Calu3 (cell line): ENCODE measurements at regions not wholly inside any gene's neighbourhood (a gene's known extent, or its start where the extent isn't known, plus 50 kb on each side); places are given as distances from the start of the nearest gene placed in this dataset.

Experiments used
- BruUV-seq: library from RNA; stranded (reverse); fragments of 400-500 nt; replicated peaks from 2 replicates; lab custom pipeline; 2021; lab: Mats Ljungman, UMichigan
- CTCF ChIA-PET: fragments of 300-600 bp; sonication (Branson Sonifier 250); formaldehyde crosslinking; loops from one replicate; lab custom pipeline; 2022; ENCODE audit warnings: antibody characterized with exemption; lab: Charles Lee
- DNase-seq: peaks from one replicate; pipeline ENCODE4 v3.0.0; 2022
- H3K27ac Mint-ChIP-seq: one replicate; pipeline ENCODE4 v1.8.0; 2022; ENCODE audit warnings: mixed read lengths; ENCODE audit not compliant: unreplicated experiment
- H3K27me3 Mint-ChIP-seq: one replicate; pipeline ENCODE4 v1.8.0; 2022; ENCODE audit warnings: mixed read lengths; ENCODE audit not compliant: unreplicated experiment
- H3K36me3 Mint-ChIP-seq: one replicate; pipeline ENCODE4 v1.8.0; 2022; ENCODE audit warnings: mild to moderate bottlenecking, moderate library complexity, mixed read lengths; ENCODE audit not compliant: insufficient read depth, unreplicated experiment
- H3K4me1 Mint-ChIP-seq: one replicate; pipeline ENCODE4 v1.8.0; 2022; ENCODE audit warnings: mild to moderate bottlenecking, low read depth, mixed read lengths; ENCODE audit not compliant: unreplicated experiment
- H3K4me3 Mint-ChIP-seq: one replicate; pipeline ENCODE4 v1.8.0; 2022; ENCODE audit warnings: mild to moderate bottlenecking, low read depth, moderate library complexity, mixed read lengths; ENCODE audit not compliant: unreplicated experiment
- H3K9me3 Mint-ChIP-seq: one replicate; pipeline ENCODE4 v1.8.0; 2022; ENCODE audit warnings: low read depth, mixed read lengths; ENCODE audit not compliant: unreplicated experiment
- CTCF ChIP-seq: fragments of 200-600 bp; IDR thresholded peaks from one replicate; pipeline ENCODE4 v1.8.0; 2022; ENCODE audit warnings: antibody characterized with exemption; ENCODE audit not compliant: unreplicated experiment
- intact Hi-C: fragments of 100-400 bp; cut with micrococcal nuclease; formaldehyde crosslinking; loops from one replicate; pipeline ENCODE4 v1.10.0; 2022; ENCODE audit not compliant: unreplicated experiment

GRCh38 chr22:34570408-34570807 lies 495.6 kb upstream of the ISX start:
- no peak for TF ChIP-seq CTCF
- intact Hi-C loops, result no loop called here
- DNase-seq, result no peak
- CTCF ChIA-PET, result no interaction called here
- H3K4me1 Mint-ChIP-seq, result no peaks in the 10 kb centered on the region
- peaks cover 5% of the 10 kb centered on the region for H3K9me3 Mint-ChIP-seq
- H3K36me3 Mint-ChIP-seq, result no peaks in the 10 kb centered on the region
- BruUV-seq, result no TSS peak
- H3K27ac Mint-ChIP-seq, result no peak overlapping the region
- no peak overlapping the region for H3K4me3 Mint-ChIP-seq
- no peaks in the 10 kb centered on the region for H3K27me3 Mint-ChIP-seq

GRCh38 chr22:34579519-34579918 lies 486.4 kb upstream of the ISX start:
- no peak for DNase-seq
- Mint-ChIP-seq H3K27ac (no peak overlapping the region), H3K4me3 (no peak overlapping the region), H3K9me3 (peaks cover 10% of the 10 kb centered on the region), H3K4me1 (no peaks in the 10 kb centered on the region), H3K36me3 (no peaks in the 10 kb centered on the region), H3K27me3 (no peaks in the 10 kb centered on the region)
- no TSS peak for BruUV-seq
- intact Hi-C loops, result no loop called here
- CTCF ChIA-PET, result no interaction called here
- TF ChIP-seq CTCF, result no peak

- Mint-ChIP-seq H3K36me3 (no peaks in the 10 kb centered on the region), H3K27me3 (no peaks in the 10 kb centered on the region), H3K4me3 (no peak overlapping the region), H3K27ac (no peak overlapping the region), H3K4me1 (no peaks in the 10 kb centered on the region), H3K9me3 (peaks cover 11% of the 10 kb centered on the region)
- no TSS peak for BruUV-seq
- no peak for TF ChIP-seq CTCF
- intact Hi-C loops, result no loop called here
- DNase-seq, result no peak
- CTCF ChIA-PET, result no interaction called here
Measured at GRCh38 chr22:34587357-34588356, 478.3 kb upstream of the ISX start.

- Mint-ChIP-seq H3K27me3 (no peaks in the 10 kb centered on the region), H3K4me3 (no peak overlapping the region), H3K4me1 (no peaks in the 10 kb centered on the region), H3K36me3 (no peaks in the 10 kb centered on the region), H3K9me3 (peaks cover 11% of the 10 kb centered on the region), H3K27ac (no peak overlapping the region)
- intact Hi-C loops, result no loop called here
- no peak for TF ChIP-seq CTCF
- no peak for DNase-seq
- BruUV-seq, result no TSS peak
- CTCF ChIA-PET, result interaction anchor here (0.6 kb wide), 1 partner anchor 1963 kb away, joined by 5 read pairs; no protein-coding TSS in a partner anchor
Measured at GRCh38 chr22:34588871-34589545, 476.9 kb upstream of the ISX start.
